Lower leg skin (tissue), 3 donors: ENCODE measurements at regions not wholly inside any gene's neighbourhood (a gene's known extent, or its start where the extent isn't known, plus 50 kb on each side); places are given as distances from the start of the nearest gene placed in this dataset.

Source experiments
- POLR2A ChIP-seq, 2 donors: fragments of 450-650 bp; IDR thresholded peaks; one replicate each; pipeline ENCODE4 v1.6.1; 2016 to 2017; ENCODE audit warnings: antibody characterized with exemption in 2 of 2, mild to moderate bottlenecking in 1 of 2, moderate library complexity in 1 of 2
- TF ChIP-seq, protein P1 (sequence below), 3 donors: fragments of 450-650 bp; IDR thresholded peaks; one replicate each; pipeline ENCODE4 v1.5.1; 2016; ENCODE audit warnings: antibody characterized with exemption in 3 of 3, mild to moderate bottlenecking in 3 of 3, moderate library complexity in 2 of 3

GRCh38 chr11:38672445-38672844, 2074.4 kb upstream of the RAG2 start:
- TF ChIP-seq, protein P1, sequence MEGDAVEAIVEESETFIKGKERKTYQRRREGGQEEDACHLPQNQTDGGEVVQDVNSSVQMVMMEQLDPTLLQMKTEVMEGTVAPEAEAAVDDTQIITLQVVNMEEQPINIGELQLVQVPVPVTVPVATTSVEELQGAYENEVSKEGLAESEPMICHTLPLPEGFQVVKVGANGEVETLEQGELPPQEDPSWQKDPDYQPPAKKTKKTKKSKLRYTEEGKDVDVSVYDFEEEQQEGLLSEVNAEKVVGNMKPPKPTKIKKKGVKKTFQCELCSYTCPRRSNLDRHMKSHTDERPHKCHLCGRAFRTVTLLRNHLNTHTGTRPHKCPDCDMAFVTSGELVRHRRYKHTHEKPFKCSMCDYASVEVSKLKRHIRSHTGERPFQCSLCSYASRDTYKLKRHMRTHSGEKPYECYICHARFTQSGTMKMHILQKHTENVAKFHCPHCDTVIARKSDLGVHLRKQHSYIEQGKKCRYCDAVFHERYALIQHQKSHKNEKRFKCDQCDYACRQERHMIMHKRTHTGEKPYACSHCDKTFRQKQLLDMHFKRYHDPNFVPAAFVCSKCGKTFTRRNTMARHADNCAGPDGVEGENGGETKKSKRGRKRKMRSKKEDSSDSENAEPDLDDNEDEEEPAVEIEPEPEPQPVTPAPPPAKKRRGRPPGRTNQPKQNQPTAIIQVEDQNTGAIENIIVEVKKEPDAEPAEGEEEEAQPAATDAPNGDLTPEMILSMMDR (IDR thresholded peaks at IDR 0.05) = no peak
- TF ChIP-seq POLR2A (IDR thresholded peaks at IDR 0.05) = no peak
